Astrocyte (in vitro differentiated cells and primary cell): ENCODE measurements at regions not wholly inside any gene's neighbourhood (a gene's known extent, or its start where the extent isn't known, plus 50 kb on each side); places are given as distances from the start of the nearest gene placed in this dataset.
A peak's percentile ranks its signal among the peaks of the same experiment; 100 is the strongest.

ENCODE experiments used
- DNase-seq: peaks from one replicate; pipeline ENCODE4 v3.0.0-alpha.2; 2010; ENCODE audit warnings: low read depth
- FAIRE-seq: peaks from 2 replicates; lab custom pipeline; 2011; peaks lifted over from hg19 to GRCh38; lab: Jason Lieb, UNC
- H2AFZ ChIP-seq: 2 replicates; pipeline ENCODE4 v1.6.0; 2012; ENCODE audit warnings: low read depth, low read length, inconsistent platforms
- H3K27ac ChIP-seq: 2 replicates; pipeline ENCODE4 v1.5.1; 2011; ENCODE audit warnings: low read depth, low read length, inconsistent platforms
- H3K27me3 ChIP-seq: 2 replicates; pipeline ENCODE4 v1.6.0; 2011; ENCODE audit warnings: low read length, inconsistent platforms; ENCODE audit not compliant: insufficient read depth
- H3K36me3 ChIP-seq: 2 replicates; pipeline ENCODE4 v1.5.1; 2011; ENCODE audit warnings: low read length, inconsistent platforms; ENCODE audit not compliant: insufficient read depth
- H3K4me1 ChIP-seq: 2 replicates; pipeline ENCODE4 v1.5.1; 2011; ENCODE audit warnings: low read length, inconsistent platforms; ENCODE audit not compliant: insufficient read depth
- H3K4me2 ChIP-seq: 2 replicates; pipeline ENCODE4 v1.6.0; 2012; ENCODE audit warnings: low read length, inconsistent platforms
- H3K4me3 ChIP-seq: 2 replicates; pipeline ENCODE4 v1.5.1; 2011; ENCODE audit warnings: low read depth, mild to moderate bottlenecking, low read length, inconsistent platforms; ENCODE audit not compliant: insufficient read depth
- H3K79me2 ChIP-seq: 2 replicates; pipeline ENCODE4 v1.6.0; 2012; ENCODE audit warnings: mild to moderate bottlenecking, low read length, inconsistent platforms; ENCODE audit not compliant: insufficient read depth
- H3K9ac ChIP-seq: 2 replicates; pipeline ENCODE4 v1.6.0; 2012; ENCODE audit warnings: mild to moderate bottlenecking, low read length, inconsistent platforms
- H3K9me3 ChIP-seq: 2 replicates; pipeline ENCODE4 v1.5.1; 2012; ENCODE audit warnings: low read depth, mild to moderate bottlenecking, low read length, inconsistent platforms; ENCODE audit not compliant: insufficient read depth
- H4K20me1 ChIP-seq: 2 replicates; pipeline ENCODE4 v1.6.0; 2012; ENCODE audit warnings: low read length, inconsistent platforms; ENCODE audit not compliant: insufficient read depth
- H3K27ac Mint-ChIP-seq: one replicate; pipeline ENCODE4 v1.8.0; 2021; ENCODE audit warnings: mild to moderate bottlenecking, mixed read lengths; ENCODE audit not compliant: unreplicated experiment
- H3K27me3 Mint-ChIP-seq: one replicate; pipeline ENCODE4 v1.8.0; 2021; ENCODE audit warnings: low read depth, mixed read lengths; ENCODE audit not compliant: unreplicated experiment
- H3K36me3 Mint-ChIP-seq: one replicate; pipeline ENCODE4 v1.8.0; 2021; ENCODE audit warnings: low read depth, mixed read lengths; ENCODE audit not compliant: unreplicated experiment
- H3K4me1 Mint-ChIP-seq: one replicate; pipeline ENCODE4 v1.8.0; 2021; ENCODE audit warnings: low read depth, mixed read lengths; ENCODE audit not compliant: unreplicated experiment
- H3K4me3 Mint-ChIP-seq: one replicate; pipeline ENCODE4 v1.8.0; 2021; ENCODE audit warnings: mild to moderate bottlenecking, moderate library complexity, mixed read lengths; ENCODE audit not compliant: unreplicated experiment
- H3K9me3 Mint-ChIP-seq: one replicate; pipeline ENCODE4 v1.8.0; 2021; ENCODE audit warnings: mild to moderate bottlenecking, mixed read lengths; ENCODE audit not compliant: unreplicated experiment
- CTCF ChIP-seq: IDR thresholded peaks from 2 replicates; pipeline ENCODE4 v1.5.1; 2011; ENCODE audit warnings: low read depth, mild to moderate bottlenecking, inconsistent platforms, low read length, moderate library complexity; ENCODE audit not compliant: insufficient read depth
- EZH2 ChIP-seq: IDR thresholded peaks from 2 replicates; pipeline ENCODE4 v1.6.1; 2012; ENCODE audit warnings: mild to moderate bottlenecking, low read length, inconsistent platforms; ENCODE audit not compliant: insufficient read depth

GRCh38 chr1:38291906-38292521 lies 245.4 kb upstream of the POU3F1 start:
- Mint-ChIP-seq H3K27me3 (peaks cover 32% of the 10 kb centered on the region), H3K36me3 (peaks cover 2% of the 10 kb centered on the region), H3K4me1 (peaks cover 5% of the 10 kb centered on the region), H3K9me3 (peaks cover 10% of the 10 kb centered on the region), H3K27ac (no peak overlapping the region), H3K4me3 (no peak overlapping the region)
- H3K4me1 ChIP-seq: no peaks in the 10 kb centered on the region
- no peak overlapping the region for H3K9ac ChIP-seq
- H3K4me3 ChIP-seq: peak overlapping the region; percentile 19
- no peak for TF ChIP-seq CTCF
- TF ChIP-seq EZH2: no peak
- DNase-seq: no peak
- H3K27ac ChIP-seq: no peak overlapping the region
- no peaks in the 10 kb centered on the region for H4K20me1 ChIP-seq
- peak overlapping the region; percentile 76 for H2AFZ ChIP-seq
- no peaks in the 10 kb centered on the region for H3K9me3 ChIP-seq
- H3K36me3 ChIP-seq: no peaks in the 10 kb centered on the region
- peaks cover 3% of the 10 kb centered on the region for H3K27me3 ChIP-seq
- H3K4me2 ChIP-seq: peak overlapping the region; percentile 75
- FAIRE-seq: no peak
- H3K79me2 ChIP-seq: no peaks in the 10 kb centered on the region

GRCh38 chr1:38291336-38291735 lies 244.7 kb upstream of the POU3F1 start:
- H3K27me3 Mint-ChIP-seq: peaks cover 35% of the 10 kb centered on the region
- no peak overlapping the region for H2AFZ ChIP-seq
- TF ChIP-seq CTCF (no peak), EZH2 (no peak)
- no peaks in the 10 kb centered on the region for H3K4me1 ChIP-seq
- peaks cover 2% of the 10 kb centered on the region for H3K36me3 Mint-ChIP-seq
- H3K9me3 Mint-ChIP-seq: peaks cover 10% of the 10 kb centered on the region
- H3K27me3 ChIP-seq: peaks cover 1% of the 10 kb centered on the region
- H3K9ac ChIP-seq: no peak overlapping the region
- no peaks in the 10 kb centered on the region for H3K79me2 ChIP-seq
- H3K27ac ChIP-seq: no peak overlapping the region
- H4K20me1 ChIP-seq: no peaks in the 10 kb centered on the region
- H3K36me3 ChIP-seq: no peaks in the 10 kb centered on the region
- H3K4me3 ChIP-seq: no peak overlapping the region
- H3K9me3 ChIP-seq: no peaks in the 10 kb centered on the region
- no peaks in the 10 kb centered on the region for H3K4me1 Mint-ChIP-seq
- no peak overlapping the region for H3K4me2 ChIP-seq
- no peak for FAIRE-seq
- H3K4me3 Mint-ChIP-seq: no peak overlapping the region
- H3K27ac Mint-ChIP-seq: no peak overlapping the region
- no peak for DNase-seq

- Mint-ChIP-seq H3K4me3 (no peak overlapping the region), H3K27ac (no peak overlapping the region), H3K36me3 (peaks cover 2% of the 10 kb centered on the region), H3K9me3 (peaks cover 15% of the 10 kb centered on the region), H3K4me1 (no peaks in the 10 kb centered on the region), H3K27me3 (peaks cover 36% of the 10 kb centered on the region)
- Histone ChIP-seq H3K79me2 (no peaks in the 10 kb centered on the region), H3K27me3 (no peaks in the 10 kb centered on the region), H3K36me3 (no peaks in the 10 kb centered on the region), H3K4me1 (no peaks in the 10 kb centered on the region), H3K27ac (no peak overlapping the region), H3K9ac (no peak overlapping the region), H3K9me3 (no peaks in the 10 kb centered on the region), H3K4me2 (no peak overlapping the region), H4K20me1 (no peaks in the 10 kb centered on the region), H3K4me3 (no peak overlapping the region), H2AFZ (no peak overlapping the region)
- DNase-seq (no peak), FAIRE-seq (no peak)
- TF ChIP-seq EZH2: no peak
- no peak for TF ChIP-seq CTCF
Observed at GRCh38 chr1:38289034-38289433, 242.4 kb upstream of the POU3F1 start.
